IPS-NIHi7 (cell line): ENCODE measurements at regions not wholly inside any gene's neighbourhood (a gene's known extent, or its start where the extent isn't known, plus 50 kb on each side); places are given as distances from the start of the nearest gene placed in this dataset.
"Not testable (repeated sequence)": the region's sequence is repeated elsewhere in the genome, so short reads cannot be mapped to it uniquely, and the experiment has no call there.

ENCODE experiments used
- DNase-seq: peaks from one replicate; pipeline ENCODE4 v3.0.0; 2012; ENCODE audit warnings: mixed read lengths; ENCODE audit errors: extremely low spot score

DNA sequence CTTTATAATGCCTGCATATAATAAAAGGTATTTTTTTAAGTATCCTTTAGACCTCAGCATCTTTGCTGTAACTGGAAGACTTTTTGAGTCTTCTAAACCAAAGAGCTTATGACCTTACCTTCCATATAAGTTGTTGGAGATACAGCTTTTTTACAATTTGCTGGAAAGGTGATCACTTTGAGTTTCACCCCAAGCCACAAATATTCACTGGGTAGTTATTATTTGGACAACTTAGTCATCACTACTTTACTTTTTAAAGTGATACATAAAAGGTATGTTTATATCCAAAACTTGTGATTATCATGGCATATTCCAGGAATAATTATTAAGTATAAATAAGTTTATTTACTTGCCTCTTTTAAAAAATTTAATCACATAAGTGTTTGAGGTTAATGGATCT lies 246.7 kb upstream of the NRIP1 start:
- DNase-seq = no peak

- DNase-seq = not testable (repeated sequence)
Observed at GRCh38 chr21:15317034-15317433, 252.2 kb upstream of the NRIP1 start.

DNA sequence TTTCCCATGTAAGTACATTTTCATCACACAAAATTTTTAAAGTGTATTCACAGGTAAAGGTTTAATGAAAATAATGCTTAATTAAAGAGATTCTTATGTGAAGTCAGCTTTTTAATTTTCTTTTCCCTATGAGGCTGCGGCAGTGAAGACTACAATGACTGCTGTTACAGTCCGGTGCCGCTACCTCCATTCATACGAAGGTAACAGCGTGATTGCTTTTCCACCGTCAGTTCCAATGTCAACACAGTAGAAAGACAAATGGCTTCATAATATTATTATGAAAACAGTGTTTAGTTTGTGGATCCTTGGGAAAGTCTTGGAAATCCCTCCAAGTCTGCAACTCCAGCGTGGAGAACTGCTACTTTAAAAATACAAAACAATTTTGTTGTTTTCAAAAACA lies 254.9 kb upstream of the NRIP1 start:
- no peak for DNase-seq

- DNase-seq = no peak
Observed at GRCh38 chr21:15324542-15324941, 259.7 kb upstream of the NRIP1 start.

- DNase-seq = no peak
Observed at GRCh38 chr21:15326032-15326867, 261.4 kb upstream of the NRIP1 start.

GRCh38 chr21:15327637-15328265 lies 263.0 kb upstream of the NRIP1 start:
- no peak for DNase-seq

DNA sequence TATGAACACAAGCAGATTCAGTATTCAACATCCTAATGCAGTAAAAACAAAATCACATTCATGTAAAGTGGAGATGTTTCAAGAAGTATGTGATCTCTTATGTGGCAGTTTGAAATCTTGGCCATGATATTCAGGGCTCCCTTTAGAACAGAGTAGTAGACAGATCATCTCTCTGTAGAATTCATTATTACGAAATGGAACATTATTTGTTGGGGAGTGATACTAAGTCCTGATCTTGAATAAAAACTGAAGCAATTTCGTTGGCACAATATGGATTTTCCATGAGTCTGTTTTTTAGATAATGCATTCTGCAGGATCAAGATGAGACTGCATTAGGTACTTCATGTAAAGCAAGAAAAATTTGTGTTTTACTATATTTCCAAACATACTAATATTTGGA lies 264.4 kb upstream of the NRIP1 start:
- no peak for DNase-seq

- DNase-seq = no peak
Observed at GRCh38 chr21:15330872-15331271, 266.1 kb upstream of the NRIP1 start.

GRCh38 chr21:15332572-15332971 lies 267.8 kb upstream of the NRIP1 start:
- no peak for DNase-seq

GRCh38 chr21:15333136-15333710 lies 268.4 kb upstream of the NRIP1 start:
- DNase-seq = no peak

DNA sequence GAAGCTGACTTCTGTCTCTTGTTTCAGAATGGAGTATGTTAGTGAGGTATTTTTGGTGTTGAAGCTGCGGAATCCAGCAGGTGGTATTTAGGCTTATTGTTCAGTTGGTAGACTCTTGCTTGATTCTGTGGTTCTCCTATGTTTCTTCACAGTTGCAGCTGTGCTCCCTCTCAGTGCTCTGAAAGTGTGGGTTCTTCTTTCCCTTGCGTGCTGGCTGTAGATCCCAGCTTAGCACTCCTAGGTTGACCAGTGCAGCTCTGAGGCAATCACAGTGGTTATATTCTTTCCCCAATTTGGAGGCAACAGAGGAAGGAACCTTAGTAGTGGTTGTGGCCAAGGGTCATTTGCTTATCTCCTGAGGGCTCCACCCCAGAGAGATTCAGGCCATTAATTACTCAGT lies 269.2 kb upstream of the NRIP1 start:
- no peak for DNase-seq

- DNase-seq = no peak
Observed at GRCh38 chr21:15343066-15343465, 278.3 kb upstream of the NRIP1 start.

- no peak for DNase-seq
Observed at GRCh38 chr21:15352009-15352408, 287.2 kb upstream of the NRIP1 start.

DNA sequence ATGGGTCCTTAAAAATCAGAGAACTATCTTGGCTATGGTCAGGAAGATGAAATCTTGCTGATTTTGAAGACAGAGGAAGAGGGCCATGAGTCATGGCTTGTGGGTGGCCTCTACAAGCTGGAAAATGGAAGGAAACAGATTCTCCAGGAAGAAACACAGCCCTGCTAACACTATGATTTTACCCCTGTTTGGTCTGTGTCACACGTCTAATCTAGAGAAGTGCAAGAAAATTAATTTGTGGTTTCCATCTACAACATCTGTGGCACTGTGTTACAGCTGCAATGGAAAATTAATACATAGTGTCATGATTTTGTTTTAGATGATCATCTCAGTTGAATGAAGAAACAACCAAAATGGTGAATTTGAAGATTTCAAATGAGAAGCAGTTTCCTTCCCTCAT lies 288.7 kb upstream of the NRIP1 start:
- DNase-seq = no peak

DNA sequence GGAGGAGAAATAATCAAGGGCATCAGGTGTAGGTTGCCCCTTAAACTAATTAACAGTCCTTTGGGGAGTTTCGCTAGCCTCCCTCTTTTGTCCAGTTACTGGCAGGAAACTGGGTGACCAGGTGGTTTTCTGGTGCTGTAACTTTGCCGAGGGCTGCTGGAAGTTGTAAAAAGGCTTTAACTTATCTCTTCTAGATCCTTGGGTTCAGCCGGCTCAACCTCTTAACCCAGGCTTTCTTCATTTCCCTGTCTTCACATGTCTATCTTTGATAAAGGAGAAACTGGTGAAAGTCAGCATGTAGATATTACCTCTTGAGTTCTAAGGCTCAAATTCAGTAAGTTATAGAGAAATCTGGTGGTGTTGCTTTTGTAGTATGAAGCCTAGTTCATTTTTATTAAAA lies 289.7 kb upstream of the NRIP1 start:
- no peak for DNase-seq

GRCh38 chr21:15355066-15355465 lies 290.3 kb upstream of the NRIP1 start:
- DNase-seq = no peak

GRCh38 chr21:15359251-15359650 lies 294.5 kb upstream of the NRIP1 start:
- no peak for DNase-seq

- no peak for DNase-seq
Observed at GRCh38 chr21:15362458-15362857, 297.7 kb upstream of the NRIP1 start.

GRCh38 chr21:15363921-15364320 lies 299.1 kb upstream of the NRIP1 start:
- DNase-seq = no peak

GRCh38 chr21:15365751-15366392 lies 301.1 kb upstream of the NRIP1 start:
- DNase-seq = no peak

DNA sequence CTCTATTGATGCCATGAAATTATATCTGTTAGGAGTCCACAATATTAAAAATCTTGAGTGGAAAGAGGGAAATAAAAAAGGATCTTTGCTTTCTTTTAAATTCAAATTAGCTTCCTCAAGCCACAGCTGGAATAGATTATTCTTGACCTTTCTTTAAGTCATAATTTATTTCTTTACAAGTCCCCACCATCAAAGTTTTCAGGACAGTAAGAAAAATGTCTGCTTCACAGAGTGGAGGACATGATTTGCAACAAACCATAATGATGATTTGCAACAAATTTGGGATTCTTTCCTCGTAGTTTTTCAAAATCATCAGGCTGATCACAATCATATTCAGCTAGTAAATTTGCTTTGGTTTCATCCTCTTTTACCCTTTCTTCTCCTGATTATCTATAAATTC lies 301.8 kb upstream of the NRIP1 start:
- DNase-seq = no peak

GRCh38 chr21:15367061-15367626 lies 302.3 kb upstream of the NRIP1 start:
- no peak for DNase-seq
